HG02840 (cell line): ENCODE measurements at regions not wholly inside any gene's neighbourhood (a gene's known extent, or its start where the extent isn't known, plus 50 kb on each side); places are given as distances from the start of the nearest gene placed in this dataset.

ENCODE experiments used
- ATAC-seq: cut with Tn5 transposase; IDR thresholded peaks from one replicate; pipeline ENCODE4 v1.9.1; 2021; ENCODE audit warnings: mild to moderate bottlenecking, moderate library complexity, moderate number of reproducible peaks; ENCODE audit not compliant: unreplicated experiment, low FRiP score

- no peak for ATAC-seq
These were observed 157.0 kb upstream of the TLL1 start for GRCh38 chr4:165715989-165716388.

GRCh38 chr4:165716472-165716871 lies 156.6 kb upstream of the TLL1 start:
- ATAC-seq, result no peak

GRCh38 chr4:165718660-165719059 lies 154.4 kb upstream of the TLL1 start:
- ATAC-seq, result no peak

- no peak for ATAC-seq
These were observed 152.5 kb upstream of the TLL1 start for GRCh38 chr4:165720411-165721082.

GRCh38 chr4:165721815-165722214 lies 151.2 kb upstream of the TLL1 start:
- no peak for ATAC-seq

GRCh38 chr4:165723051-165723795 lies 149.8 kb upstream of the TLL1 start:
- no peak for ATAC-seq

DNA sequence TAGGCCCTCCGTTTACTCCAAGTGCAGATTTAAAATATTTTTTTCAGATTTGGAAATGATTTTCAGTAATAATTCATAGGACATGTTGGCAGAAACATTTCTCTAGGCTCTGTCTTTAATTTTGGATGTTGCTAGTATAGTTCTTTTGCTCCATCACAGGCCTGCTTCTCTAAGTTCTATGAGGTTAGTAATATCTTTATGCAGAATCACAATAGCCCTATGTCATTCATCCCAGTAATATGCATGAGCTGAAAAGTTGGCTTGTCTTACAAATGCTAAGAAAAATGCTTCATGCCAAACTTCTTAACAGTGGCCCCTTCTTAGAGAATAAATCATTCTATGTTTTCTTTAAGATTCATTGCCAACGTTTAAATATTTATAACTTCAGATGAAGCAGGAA lies 148.3 kb upstream of the TLL1 start:
- no peak for ATAC-seq

- no peak for ATAC-seq
These were observed 147.7 kb upstream of the TLL1 start for GRCh38 chr4:165725352-165725751.

DNA sequence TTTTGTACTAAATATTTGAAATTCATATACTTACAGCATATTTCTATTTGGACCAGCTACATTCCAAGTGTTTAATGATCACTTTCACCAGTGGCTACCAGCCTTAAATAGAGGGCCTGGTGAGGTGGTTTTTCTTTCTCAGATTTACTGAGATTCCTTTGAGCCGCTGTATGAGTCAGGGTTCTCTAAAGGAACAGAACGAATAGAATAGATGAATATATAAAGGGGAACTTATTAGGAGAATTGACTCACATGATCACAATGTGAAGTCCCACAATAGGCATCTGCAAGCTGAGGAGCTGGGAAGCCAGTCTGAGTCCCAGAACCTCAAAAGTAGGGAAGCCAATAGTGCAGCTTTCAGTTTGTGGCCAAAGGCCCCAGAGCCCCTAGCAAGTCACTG lies 146.2 kb upstream of the TLL1 start:
- no peak for ATAC-seq

DNA sequence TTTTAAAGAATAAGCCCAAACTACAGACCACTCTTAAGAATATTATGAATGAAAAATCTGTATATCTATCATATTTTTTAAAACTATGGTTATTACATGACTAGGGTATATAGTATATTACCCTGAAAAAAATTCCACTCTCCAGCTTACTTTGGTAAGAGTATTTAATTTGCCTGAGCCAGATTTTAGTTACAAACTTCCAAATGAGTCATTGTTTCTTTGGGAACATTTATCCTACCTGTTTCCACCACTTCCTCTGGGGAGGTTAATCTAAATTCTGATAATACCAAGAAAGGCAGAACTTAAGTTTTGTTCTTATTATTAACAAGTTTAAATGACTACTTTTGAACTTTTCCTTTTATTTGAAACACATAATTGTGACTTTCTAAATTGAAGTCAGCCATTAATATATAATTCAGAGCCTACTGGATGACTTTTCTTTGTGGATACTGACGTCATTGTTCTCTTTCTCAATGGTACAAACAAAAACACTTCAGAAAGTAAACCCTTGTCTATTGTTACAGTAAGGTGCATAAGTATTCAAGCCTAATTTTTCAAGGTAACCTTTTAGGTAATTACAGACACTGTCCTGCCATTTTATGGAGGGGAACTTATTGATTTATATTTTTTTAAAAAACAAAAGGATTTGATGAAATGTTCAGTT lies 135.6 kb upstream of the TLL1 start:
- no peak for ATAC-seq

DNA sequence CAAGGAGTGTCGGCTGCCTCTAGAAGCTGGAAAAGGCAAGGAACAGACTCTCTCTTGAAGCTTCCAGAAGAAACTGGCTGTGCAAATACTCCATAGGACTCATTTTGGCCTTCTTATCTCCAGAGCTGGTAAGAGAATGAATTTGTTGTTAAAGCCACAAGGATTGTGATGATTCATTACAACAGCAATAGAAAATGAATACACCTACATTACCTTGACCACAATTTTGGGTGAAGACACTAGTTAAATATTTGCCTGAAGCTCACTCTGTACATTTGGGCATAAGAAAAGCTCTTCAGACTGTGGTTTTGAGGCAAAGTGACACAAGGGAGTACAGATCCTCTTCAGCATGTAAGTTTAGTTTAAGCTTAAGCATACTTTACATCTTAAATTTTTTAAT lies 134.5 kb upstream of the TLL1 start:
- no peak for ATAC-seq

- no peak for ATAC-seq
These were observed 132.1 kb upstream of the TLL1 start for GRCh38 chr4:165740911-165741310.

- no peak for ATAC-seq
These were observed 129.6 kb upstream of the TLL1 start for GRCh38 chr4:165743422-165743821.

- no peak for ATAC-seq
These were observed 128.7 kb upstream of the TLL1 start for GRCh38 chr4:165744370-165744769.

- ATAC-seq, result no peak
These were observed 124.7 kb upstream of the TLL1 start for GRCh38 chr4:165748321-165748720.

GRCh38 chr4:165751882-165752281 lies 121.2 kb upstream of the TLL1 start:
- no peak for ATAC-seq

GRCh38 chr4:165754664-165755063 lies 118.4 kb upstream of the TLL1 start:
- ATAC-seq, result no peak

GRCh38 chr4:165756836-165757235 lies 116.2 kb upstream of the TLL1 start:
- ATAC-seq, result no peak

DNA sequence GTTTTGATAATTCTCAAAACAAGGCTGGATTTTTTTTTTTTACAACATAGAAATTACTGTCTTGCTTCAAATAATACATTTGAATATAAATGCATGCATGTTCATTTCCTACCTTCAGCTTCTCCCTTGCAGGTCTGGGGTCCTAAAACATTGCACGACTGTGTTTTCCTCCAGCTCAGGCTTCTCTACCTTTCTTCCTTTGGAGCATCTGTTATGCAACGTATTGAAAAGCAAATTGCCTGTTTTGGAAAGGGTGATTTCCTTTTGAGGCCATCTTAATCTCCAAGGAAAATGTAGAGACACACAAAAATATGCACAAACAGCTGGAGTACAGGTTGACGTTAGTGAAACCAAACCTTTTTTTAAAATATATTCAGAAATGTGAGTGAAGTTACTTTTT lies 115.6 kb upstream of the TLL1 start:
- no peak for ATAC-seq

DNA sequence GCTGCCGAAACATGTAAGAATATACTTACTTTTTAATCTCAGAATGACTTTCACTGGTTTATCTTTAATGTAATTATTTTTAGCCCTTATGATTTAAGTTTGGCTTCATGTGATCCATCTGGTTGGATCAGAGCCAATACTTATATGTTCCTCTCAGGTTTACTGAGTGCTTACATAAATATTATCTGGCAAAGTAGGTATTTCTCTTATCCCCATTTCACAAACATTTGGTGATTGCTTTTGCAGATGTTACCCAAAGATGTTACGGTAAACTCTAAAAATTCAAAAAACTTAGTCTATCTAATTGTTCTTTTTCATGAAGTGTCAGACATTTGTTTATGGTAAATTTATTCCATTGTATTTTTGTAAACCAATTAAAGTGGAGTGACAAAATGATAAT lies 115.0 kb upstream of the TLL1 start:
- no peak for ATAC-seq

DNA sequence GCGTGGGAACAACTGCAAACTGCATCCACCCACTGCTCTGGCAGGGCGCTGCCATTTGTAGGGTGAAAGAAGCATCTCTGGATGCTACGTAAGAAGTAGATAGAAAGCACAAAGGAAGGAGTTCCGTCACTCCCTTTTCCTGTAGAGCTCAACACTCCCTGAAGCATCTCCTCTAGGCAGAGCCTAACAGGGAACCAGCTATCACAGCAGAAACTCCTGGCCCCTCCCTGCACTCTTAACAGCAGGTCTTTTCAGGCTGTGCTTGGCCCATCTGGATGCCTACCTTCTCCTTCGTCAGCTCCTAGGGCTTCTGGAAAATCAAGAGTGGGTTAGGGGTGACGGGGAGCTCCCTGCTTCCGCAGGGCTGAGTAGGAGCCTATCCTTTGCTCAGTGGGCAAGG lies 112.9 kb upstream of the TLL1 start:
- ATAC-seq, result no peak

GRCh38 chr4:165761963-165762362 lies 111.1 kb upstream of the TLL1 start:
- ATAC-seq, result no peak
